ENCODE measurements at regions not wholly inside any gene's neighbourhood (a gene's known extent, or its start where the extent isn't known, plus 50 kb on each side); places are given as distances from the start of the nearest gene placed in this dataset.

DNA sequence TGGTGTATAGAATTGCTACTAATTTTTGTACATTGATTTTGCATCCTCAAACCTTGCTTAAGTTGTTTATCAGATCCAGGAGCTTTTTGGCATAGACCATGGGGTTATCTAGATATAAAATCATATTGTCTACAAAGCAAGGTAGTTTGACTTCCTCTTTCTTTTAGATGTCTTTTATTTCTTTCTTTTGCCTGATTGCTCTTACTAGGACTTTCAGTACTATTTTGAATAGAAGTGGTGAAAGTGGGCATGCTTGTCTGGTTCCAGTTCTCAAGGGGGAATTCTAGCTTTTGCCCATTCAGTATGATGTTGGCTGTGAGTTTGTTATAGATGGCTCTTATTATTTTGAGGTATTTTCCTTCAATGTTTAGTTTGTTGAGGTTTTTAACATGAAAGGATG is 187.9 kb upstream of the LCORL start:
- ATAC-seq (no peak), DNase-seq (no peak)
- Histone ChIP-seq H3K36me3 (no peaks in the 10 kb centered on the region), H3K27ac (no peak overlapping the region), H3K27me3 (ENCODE audit: low read depth) (no peaks in the 10 kb centered on the region), H3K4me3 (no peak overlapping the region), H3K4me1 (no peaks in the 10 kb centered on the region), H3K9me3 (no peaks in the 10 kb centered on the region)
- intact Hi-C loops (cut with DNase I): no loop called here
- TF ChIP-seq, protein P1, sequence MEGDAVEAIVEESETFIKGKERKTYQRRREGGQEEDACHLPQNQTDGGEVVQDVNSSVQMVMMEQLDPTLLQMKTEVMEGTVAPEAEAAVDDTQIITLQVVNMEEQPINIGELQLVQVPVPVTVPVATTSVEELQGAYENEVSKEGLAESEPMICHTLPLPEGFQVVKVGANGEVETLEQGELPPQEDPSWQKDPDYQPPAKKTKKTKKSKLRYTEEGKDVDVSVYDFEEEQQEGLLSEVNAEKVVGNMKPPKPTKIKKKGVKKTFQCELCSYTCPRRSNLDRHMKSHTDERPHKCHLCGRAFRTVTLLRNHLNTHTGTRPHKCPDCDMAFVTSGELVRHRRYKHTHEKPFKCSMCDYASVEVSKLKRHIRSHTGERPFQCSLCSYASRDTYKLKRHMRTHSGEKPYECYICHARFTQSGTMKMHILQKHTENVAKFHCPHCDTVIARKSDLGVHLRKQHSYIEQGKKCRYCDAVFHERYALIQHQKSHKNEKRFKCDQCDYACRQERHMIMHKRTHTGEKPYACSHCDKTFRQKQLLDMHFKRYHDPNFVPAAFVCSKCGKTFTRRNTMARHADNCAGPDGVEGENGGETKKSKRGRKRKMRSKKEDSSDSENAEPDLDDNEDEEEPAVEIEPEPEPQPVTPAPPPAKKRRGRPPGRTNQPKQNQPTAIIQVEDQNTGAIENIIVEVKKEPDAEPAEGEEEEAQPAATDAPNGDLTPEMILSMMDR (IDR thresholded peaks at IDR 0.05): no peak

DNA sequence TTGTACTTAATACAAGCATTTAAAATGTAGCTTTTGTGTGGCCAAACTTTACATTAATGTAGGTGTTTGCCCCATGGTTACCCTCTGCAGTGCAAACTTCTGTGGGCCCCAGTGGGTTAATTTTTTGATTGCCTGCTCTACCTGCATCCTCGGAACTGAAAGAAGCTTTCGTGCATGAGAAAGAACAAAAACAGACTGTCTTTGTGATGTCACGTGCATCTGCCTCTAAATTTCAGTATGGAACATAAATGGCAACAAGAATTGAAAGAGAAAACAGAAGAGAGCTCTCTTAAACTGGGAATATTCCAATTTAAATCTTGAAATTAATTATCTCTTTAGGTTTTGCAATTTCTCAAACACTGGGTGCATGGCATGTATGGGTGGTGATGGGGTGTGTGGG is 182.4 kb upstream of the LCORL start:
- TF ChIP-seq, protein P1 (IDR thresholded peaks at IDR 0.05): no peak
- H3K36me3 ChIP-seq: no peaks in the 10 kb centered on the region
- H3K4me3 ChIP-seq: no peak overlapping the region
- H3K27me3 ChIP-seq (ENCODE audit: low read depth): no peaks in the 10 kb centered on the region
- no peaks in the 10 kb centered on the region for H3K9me3 ChIP-seq
- intact Hi-C loops (cut with DNase I): no loop called here
- no peak for ATAC-seq
- H3K4me1 ChIP-seq: no peaks in the 10 kb centered on the region
- H3K27ac ChIP-seq: no peak overlapping the region
- DNase-seq: no peak

DNA sequence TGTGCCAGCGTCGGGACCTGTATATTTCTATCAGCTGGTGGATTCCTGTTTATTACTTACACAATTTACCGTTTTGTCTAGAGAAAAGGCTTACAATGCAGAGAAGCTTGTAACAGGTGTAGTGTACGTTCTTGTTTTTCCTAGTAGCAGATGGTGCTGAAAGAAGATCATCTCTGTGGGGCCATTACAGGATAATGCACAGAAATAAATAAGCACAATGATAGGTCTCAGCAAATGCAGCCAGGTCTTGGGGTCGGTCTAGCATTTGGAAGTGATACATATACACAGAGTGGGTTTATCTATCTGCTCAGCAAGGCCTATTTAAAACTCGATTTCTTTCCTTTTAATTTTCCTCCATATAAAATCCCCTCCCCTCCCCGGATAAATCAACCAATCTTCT is 180.9 kb upstream of the LCORL start:
- TF ChIP-seq, protein P1 (IDR thresholded peaks at IDR 0.05): no peak
- Histone ChIP-seq H3K4me1 (no peaks in the 10 kb centered on the region), H3K27me3 (ENCODE audit: low read depth) (no peaks in the 10 kb centered on the region), H3K9me3 (no peaks in the 10 kb centered on the region), H3K27ac (no peak overlapping the region), H3K36me3 (no peaks in the 10 kb centered on the region), H3K4me3 (no peak overlapping the region)
- DNase-seq: no peak
- intact Hi-C loops (cut with DNase I): no loop called here
- no peak for ATAC-seq

DNA sequence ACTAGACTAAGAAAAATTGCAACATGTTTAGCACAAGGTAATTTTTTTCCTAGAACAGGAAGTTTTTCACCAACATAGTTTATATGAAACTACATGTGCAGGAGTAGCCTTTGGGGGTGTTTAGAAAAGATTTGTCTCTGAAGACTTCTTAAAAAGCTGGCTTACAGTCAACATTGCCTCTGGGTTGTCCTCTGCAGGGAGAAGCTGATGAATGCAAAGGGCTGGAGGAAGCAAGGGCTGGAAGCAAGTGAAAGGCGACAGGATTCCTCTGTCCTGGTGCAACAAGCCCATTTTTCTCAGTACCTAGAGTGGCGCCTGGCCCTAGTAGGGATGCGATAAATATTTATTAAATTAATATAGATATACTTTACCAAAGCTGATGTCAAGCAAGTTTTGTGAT is 180.3 kb upstream of the LCORL start:
- Histone ChIP-seq H3K36me3 (no peaks in the 10 kb centered on the region), H3K4me1 (no peaks in the 10 kb centered on the region), H3K27ac (no peak overlapping the region), H3K27me3 (ENCODE audit: low read depth) (no peaks in the 10 kb centered on the region), H3K9me3 (no peaks in the 10 kb centered on the region), H3K4me3 (no peak overlapping the region)
- intact Hi-C loops (cut with DNase I): no loop called here
- ATAC-seq (no peak), DNase-seq (no peak)
- TF ChIP-seq, protein P1 (IDR thresholded peaks at IDR 0.05): no peak

DNA sequence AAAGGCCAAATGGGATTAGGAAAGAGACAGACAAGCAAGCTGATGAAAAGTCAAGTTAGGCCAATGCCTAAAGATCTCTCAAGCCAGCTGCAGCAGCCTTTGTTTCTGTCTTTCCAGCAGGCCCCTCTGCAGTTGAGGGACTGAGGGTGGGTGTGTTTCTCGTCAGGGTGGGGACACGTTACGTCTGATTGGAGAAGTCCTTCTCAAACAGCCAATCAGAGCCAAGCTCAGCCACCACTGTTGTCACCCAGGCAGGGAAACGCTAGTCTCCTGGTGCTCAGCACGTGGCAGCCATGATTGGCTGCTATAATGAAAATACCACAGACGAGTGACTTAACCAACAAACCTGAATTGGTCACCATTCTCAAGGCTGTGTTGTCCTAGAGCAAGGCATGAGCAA is 177.1 kb upstream of the LCORL start:
- no peaks in the 10 kb centered on the region for H3K4me1 ChIP-seq
- intact Hi-C loops (cut with DNase I): no loop called here

More for the DNA sequence above, 177.1 kb upstream of the LCORL start:
- Histone ChIP-seq H3K9me3 (no peaks in the 10 kb centered on the region), H3K36me3 (no peaks in the 10 kb centered on the region), H3K27ac (no peak overlapping the region), H3K4me3 (no peak overlapping the region), H3K27me3 (ENCODE audit: low read depth) (no peaks in the 10 kb centered on the region)
- TF ChIP-seq, protein P1 (IDR thresholded peaks at IDR 0.05): no peak
- no peak for ATAC-seq
- no peak for DNase-seq

All from lower lobe of right lung (tissue), 2 donors.